Amniotic epithelial cell (primary cell): ENCODE measurements at regions not wholly inside any gene's neighbourhood (a gene's known extent, or its start where the extent isn't known, plus 50 kb on each side); places are given as distances from the start of the nearest gene placed in this dataset.
"Not testable (repeated sequence)": the region's sequence is repeated elsewhere in the genome, so short reads cannot be mapped to it uniquely, and the experiment has no call there.

Experiments used
- DNase-seq: peaks from one replicate; pipeline ENCODE4 v3.0.0-alpha.2; 2010; ENCODE audit warnings: low read depth

DNA sequence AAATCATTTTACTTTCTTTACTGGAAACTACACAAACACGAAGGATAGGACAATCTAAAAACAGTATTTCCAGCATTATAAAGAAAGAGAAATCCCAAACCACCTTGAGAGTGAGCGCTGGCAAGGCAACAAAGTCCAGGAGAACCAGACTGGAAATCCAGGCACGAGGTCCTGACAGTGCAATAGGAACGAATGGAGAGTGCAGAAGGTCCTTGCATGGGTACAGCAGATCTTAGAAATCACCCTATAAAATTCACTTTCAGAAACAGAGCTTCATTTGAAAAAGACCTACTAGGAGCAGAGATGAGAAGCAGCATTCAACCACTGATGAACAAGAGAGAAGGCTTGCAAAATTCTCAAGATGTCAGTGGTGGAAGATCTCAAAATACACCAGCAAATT lies 133.7 kb upstream of the ST8SIA4 start:
- no peak for DNase-seq

DNA sequence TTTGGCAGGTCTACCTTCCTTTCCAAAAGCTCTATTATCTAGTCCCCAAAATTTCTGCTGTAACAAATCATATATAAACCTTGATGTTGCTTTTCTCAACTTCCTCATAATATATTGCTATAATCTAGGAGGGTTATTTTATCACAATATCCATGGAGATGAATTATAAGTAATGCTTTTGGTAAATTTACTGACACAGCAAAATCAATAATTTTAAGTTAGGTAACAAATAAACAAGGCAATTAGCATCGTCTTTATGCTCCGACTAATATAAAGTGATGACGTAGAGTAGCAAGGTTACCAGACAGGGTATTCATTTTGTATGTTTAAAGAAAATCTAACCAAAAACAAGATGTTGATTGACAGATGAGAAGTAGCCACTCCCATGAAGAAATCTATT lies 132.3 kb upstream of the ST8SIA4 start:
- no peak for DNase-seq

DNA sequence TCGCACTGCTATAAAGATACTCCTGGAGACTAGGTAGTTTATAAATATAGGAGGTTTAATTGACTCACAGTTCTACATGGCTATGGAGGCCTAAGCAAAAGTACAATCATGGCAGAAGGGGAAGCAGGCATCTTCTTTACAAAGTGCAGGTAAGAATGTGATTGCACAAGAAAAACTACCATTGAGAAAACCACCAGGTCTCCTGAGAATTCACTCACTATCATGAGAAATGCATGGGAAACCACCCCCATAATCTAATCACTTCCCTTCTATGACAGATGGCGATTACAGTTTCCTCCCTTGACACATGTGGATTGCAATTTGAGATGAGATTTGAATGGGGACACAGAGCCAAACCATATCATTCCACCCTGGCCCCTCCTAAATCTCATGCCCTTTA lies 121.2 kb upstream of the ST8SIA4 start:
- no peak for DNase-seq

DNA sequence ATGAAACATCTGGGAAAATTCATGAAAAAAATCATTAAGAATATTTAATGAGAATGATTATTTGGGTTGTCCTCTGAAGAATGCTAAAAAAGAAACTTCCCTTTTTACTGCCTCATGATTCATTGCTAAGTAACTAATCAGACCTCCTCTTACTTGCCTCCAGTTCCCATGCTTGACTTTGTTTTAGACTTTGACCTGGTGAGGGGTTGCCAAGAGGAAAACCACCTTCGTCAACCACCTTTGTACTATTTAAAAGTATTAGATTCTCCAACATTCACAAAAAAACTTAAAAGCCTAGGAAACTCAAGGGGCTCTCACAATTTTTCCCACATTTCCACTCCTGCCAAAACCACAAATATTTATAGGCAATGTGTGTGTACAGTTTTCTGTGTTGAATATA lies 115.2 kb upstream of the ST8SIA4 start:
- no peak for DNase-seq

DNA sequence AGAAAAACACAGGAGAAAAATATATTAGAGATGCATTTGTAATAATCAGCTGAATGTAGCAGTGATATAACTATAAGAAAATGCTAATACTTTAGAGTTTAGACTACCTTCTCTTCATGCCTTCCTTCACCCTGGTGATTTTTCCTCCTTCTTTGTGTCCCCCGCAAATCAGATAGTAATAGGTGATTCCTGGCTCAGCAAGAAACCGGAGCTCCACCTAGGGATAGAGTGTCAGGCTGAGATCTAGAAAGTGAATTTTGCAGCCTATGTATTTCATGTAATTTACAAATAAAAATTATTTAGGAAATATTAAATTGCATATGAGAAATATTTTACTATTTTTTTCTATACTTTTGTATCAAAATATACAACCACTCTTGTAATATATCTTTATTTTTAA lies 109.8 kb upstream of the ST8SIA4 start:
- DNase-seq = no peak

DNA sequence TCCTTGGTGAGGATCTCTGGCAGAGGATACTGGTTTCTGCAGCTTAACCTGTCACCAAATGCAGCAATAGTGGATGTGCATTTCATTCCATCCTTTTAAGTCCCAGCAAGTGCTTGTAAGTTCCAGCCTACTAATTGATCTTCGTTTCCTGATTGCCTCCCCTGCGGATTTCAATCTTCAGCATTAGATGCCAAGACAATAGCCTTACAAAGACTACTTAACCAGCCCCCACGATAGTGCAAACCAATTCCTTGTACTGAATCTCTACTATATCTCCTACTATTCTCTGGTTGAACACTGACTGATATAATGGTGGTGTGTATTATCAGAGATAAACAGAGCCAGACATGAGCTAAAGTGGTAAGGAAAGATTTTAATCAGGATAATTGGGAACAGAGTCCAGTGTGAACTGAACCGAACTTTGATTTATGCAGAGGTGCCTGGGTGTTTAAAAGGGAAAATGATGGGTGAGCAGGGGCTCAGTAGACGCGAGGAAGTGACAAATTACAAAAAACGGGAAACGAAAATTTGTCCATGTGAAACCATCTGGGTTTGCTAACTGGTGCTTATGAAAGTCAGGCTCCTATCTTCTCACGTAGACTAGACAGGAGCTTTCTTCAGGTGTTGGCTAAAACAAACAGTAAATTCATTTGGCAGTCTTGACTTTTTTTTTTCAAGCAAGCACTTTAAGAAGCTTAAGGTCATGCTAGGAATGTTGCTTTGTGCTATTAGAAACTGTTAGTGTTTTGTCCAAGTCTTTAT lies 106.9 kb upstream of the ST8SIA4 start:
- DNase-seq = no peak

DNA sequence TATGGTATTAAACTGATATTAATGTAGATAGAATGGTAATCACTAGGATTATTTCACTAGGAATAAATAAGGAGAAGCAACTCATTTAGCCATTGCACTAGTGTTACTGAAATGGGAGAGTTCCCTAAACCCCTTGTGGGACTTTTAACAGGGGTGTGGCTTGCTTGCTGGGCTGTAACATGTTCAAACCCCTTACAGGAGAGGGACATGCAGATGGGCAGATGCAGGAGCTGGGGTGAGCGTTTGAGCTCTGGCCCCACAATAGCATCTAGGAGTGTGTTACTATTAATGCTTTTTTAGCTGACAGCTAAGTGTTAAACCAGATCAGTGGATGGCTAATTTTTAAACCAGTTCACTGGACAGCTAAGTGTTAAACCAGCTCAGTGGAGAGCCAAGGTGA lies 89.3 kb upstream of the ST8SIA4 start:
- DNase-seq = no peak

DNA sequence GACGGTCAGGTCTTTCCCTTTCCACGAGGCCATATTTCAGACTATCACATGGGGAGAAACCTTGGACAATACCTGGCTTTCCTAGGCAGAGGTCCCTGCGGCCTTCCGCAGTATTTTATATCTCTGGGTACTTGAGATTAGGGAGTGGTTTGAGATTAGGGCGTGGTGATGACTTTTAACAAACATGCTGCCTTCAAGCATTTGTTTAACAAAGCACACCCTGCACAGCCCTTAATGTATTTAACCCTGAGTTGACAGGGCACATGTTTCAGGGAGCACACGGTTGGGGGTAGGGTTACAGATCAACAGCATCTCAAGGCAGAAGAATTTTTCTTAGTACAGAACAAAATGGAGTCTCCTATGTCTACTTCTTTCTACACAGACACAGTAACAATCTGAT lies 80.5 kb upstream of the ST8SIA4 start:
- not testable (repeated sequence) for DNase-seq

DNA sequence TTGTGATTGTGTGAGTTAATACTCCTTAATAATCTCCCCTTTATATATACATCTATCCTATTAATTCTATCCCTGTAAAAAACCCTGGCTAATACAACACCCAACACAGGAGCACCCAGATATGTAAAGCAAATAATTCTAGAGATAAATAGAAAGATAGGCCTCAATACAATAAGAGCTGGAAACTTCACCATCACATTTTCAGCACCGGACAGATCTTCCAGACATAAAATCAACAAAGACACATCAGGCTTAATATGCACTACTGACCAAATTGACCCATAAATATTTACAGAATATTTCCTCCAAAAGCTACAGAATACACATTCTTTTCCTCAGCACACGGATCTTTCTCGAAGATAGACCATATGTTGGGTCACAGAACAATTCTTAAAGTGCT lies 71.0 kb upstream of the ST8SIA4 start:
- no peak for DNase-seq

DNA sequence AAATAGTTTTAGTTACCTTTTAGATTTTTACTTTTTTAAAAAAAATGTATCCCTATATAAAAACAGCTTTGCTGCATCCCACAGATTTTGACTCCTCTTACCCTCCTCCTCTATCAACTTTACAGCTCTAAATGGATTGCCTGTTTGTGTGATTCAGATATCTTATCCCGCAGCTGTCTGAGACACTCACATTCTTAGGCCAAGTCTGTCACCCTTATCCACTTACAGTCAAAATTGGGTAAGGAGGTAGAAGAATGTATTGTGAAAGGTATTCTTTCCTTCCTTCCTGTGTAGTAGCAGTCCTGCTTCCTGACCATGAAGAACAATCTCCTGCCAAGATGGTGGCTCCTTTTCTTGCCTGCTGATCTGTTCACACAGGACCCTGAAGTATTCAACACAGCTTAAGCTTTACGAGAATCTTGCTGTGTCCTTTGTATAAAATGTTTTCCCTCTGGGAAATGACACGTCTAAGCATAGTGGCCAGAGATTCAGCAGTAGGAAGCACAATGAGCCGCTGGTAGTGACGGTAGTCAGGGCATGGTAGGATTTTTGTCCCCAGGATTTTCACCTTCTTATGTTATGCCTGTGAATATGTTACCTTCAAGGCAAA lies 67.7 kb upstream of the ST8SIA4 start:
- DNase-seq = no peak

DNA sequence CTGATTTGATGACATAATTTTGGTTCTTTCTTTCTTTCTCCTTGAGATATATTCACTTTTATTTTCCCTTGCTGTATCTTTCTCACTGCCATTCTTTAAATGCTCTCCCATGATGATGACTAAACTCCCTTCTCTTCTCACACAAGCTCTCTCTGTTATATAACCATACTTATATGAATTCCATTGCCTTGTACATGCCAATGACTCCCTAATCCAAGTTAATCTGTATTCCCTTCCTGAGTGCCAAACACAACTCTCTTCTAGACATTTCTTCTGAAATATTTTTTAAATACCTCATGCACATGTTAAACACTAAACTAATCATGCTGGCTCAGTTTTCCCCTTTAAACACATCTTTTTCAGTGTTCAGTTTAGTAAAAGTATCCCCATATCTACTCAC lies 62.2 kb upstream of the ST8SIA4 start:
- DNase-seq = no peak
